ENCODE measurements at regions not wholly inside any gene's neighbourhood (a gene's known extent, or its start where the extent isn't known, plus 50 kb on each side); places are given as distances from the start of the nearest gene placed in this dataset.

- DNase-seq = no peak
Observed at GRCh38 chr7:45987521-45988290, 66.6 kb upstream of the IGFBP3 start.

GRCh38 chr7:45986355-45987298 lies 65.6 kb upstream of the IGFBP3 start:
- DNase-seq = no peak

- peak; percentile 34 for DNase-seq
Observed at GRCh38 chr7:45985902-45986301, 64.8 kb upstream of the IGFBP3 start.

- no peak for DNase-seq
Observed at GRCh38 chr7:45984386-45985295, 63.6 kb upstream of the IGFBP3 start.

GRCh38 chr7:45983720-45984255 lies 62.7 kb upstream of the IGFBP3 start:
- DNase-seq = no peak

- no peak for DNase-seq
Observed at GRCh38 chr7:45982907-45983719, 62.0 kb upstream of the IGFBP3 start.

- DNase-seq = no peak
Observed at GRCh38 chr7:45982132-45982531, 61.1 kb upstream of the IGFBP3 start.

- DNase-seq = no peak
Observed at GRCh38 chr7:45980973-45981372, 59.9 kb upstream of the IGFBP3 start.

- no peak for DNase-seq
Observed at GRCh38 chr7:45980181-45980905, 59.3 kb upstream of the IGFBP3 start.

GRCh38 chr7:45979275-45980180 lies 58.5 kb upstream of the IGFBP3 start:
- no peak for DNase-seq

GRCh38 chr7:45978731-45979211 lies 57.7 kb upstream of the IGFBP3 start:
- DNase-seq = no peak

GRCh38 chr7:45978010-45978681 lies 57.1 kb upstream of the IGFBP3 start:
- peak; percentile 100 for DNase-seq

GRCh38 chr7:45977256-45977780 lies 56.2 kb upstream of the IGFBP3 start:
- DNase-seq = no peak

- DNase-seq = no peak
Observed at GRCh38 chr7:45976485-45976856, 55.4 kb upstream of the IGFBP3 start.

GRCh38 chr7:45975847-45976484 lies 54.9 kb upstream of the IGFBP3 start:
- DNase-seq = no peak

GRCh38 chr7:45975367-45975766 lies 54.3 kb upstream of the IGFBP3 start:
- no peak for DNase-seq

GRCh38 chr7:45974540-45975360 lies 53.7 kb upstream of the IGFBP3 start:
- DNase-seq = no peak

Data from kidney glomerular epithelial cell (primary cell).